ENCODE measurements at regions not wholly inside any gene's neighbourhood (a gene's known extent, or its start where the extent isn't known, plus 50 kb on each side); places are given as distances from the start of the nearest gene placed in this dataset.

GRCh38 chr10:83332690-83333089 lies 806.6 kb upstream of the GHITM start:
- TF ChIP-seq ASH2L (IDR thresholded peaks at IDR 0.05; ENCODE audit: low read length) (no peak), HDAC2 (IDR thresholded peaks at IDR 0.05; ENCODE audit: borderline replicate concordance in 1 of 2, low read depth in 2 of 2, low read length in 2 of 2) (no peak), RFX5 (IDR thresholded peaks at IDR 0.05; ENCODE audit: borderline replicate concordance, low read depth, low read length) (no peak), FOSL1 (IDR thresholded peaks at IDR 0.05; ENCODE audit: insufficient read depth, low read depth, low read length) (no peak), JUND (IDR thresholded peaks at IDR 0.05; ENCODE audit: low read length) (no peak), CTCF (IDR thresholded peaks at IDR 0.05; ENCODE audit: control extremely low read depth in 1 of 3, insufficient read depth in 1 of 3, low read depth in 1 of 3, low read length in 3 of 3) (no peak), EP300 (IDR thresholded peaks at IDR 0.05; ENCODE audit: borderline replicate concordance in 1 of 2, low read depth in 2 of 2, low read length in 2 of 2) (no peak), POLR2AphosphoS5 (IDR thresholded peaks at IDR 0.05; ENCODE audit: low read depth, low read length) (no peak), KDM1A (IDR thresholded peaks at IDR 0.05; ENCODE audit: borderline replicate concordance, low read length) (no peak), SP1 (IDR thresholded peaks at IDR 0.05; ENCODE audit: low read depth, low read length) (no peak)
